ENCODE measurements at regions not wholly inside any gene's neighbourhood (a gene's known extent, or its start where the extent isn't known, plus 50 kb on each side); places are given as distances from the start of the nearest gene placed in this dataset.

- DNase-seq (ENCODE audit: low read depth), result no peak
These were observed 101.9 kb downstream of the EFNB1 start for GRCh38 chrX:68930542-68931317.

- DNase-seq (ENCODE audit: low read depth), result peak; percentile 61
These were observed 100.7 kb downstream of the EFNB1 start for GRCh38 chrX:68929332-68930150.

- DNase-seq (ENCODE audit: low read depth), result no peak
These were observed 99.6 kb downstream of the EFNB1 start for GRCh38 chrX:68928401-68928800.

GRCh38 chrX:68927178-68927577, 98.4 kb downstream of the EFNB1 start:
- no peak for DNase-seq (ENCODE audit: low read depth)

- DNase-seq (ENCODE audit: low read depth), result no peak
These were observed 94.3 kb downstream of the EFNB1 start for GRCh38 chrX:68923147-68923546.

- peak; percentile 71 for DNase-seq (ENCODE audit: low read depth)
These were observed 93.2 kb downstream of the EFNB1 start for GRCh38 chrX:68922013-68922412.

GRCh38 chrX:68920561-68920960, 91.7 kb downstream of the EFNB1 start:
- DNase-seq (ENCODE audit: low read depth), result no peak

GRCh38 chrX:68919707-68920106, 90.9 kb downstream of the EFNB1 start:
- DNase-seq (ENCODE audit: low read depth), result no peak

- no peak for DNase-seq (ENCODE audit: low read depth)
These were observed 89.4 kb downstream of the EFNB1 start for GRCh38 chrX:68918202-68918601.

GRCh38 chrX:68917799-68918198, 89.0 kb downstream of the EFNB1 start:
- DNase-seq (ENCODE audit: low read depth), result no peak

- DNase-seq (ENCODE audit: low read depth), result no peak
These were observed 88.1 kb downstream of the EFNB1 start for GRCh38 chrX:68916891-68917290.

GRCh38 chrX:68915778-68916177, 87.0 kb downstream of the EFNB1 start:
- no peak for DNase-seq (ENCODE audit: low read depth)

GRCh38 chrX:68914479-68914946, 85.7 kb downstream of the EFNB1 start:
- DNase-seq (ENCODE audit: low read depth), result no peak

- no peak for DNase-seq (ENCODE audit: low read depth)
These were observed 84.4 kb downstream of the EFNB1 start for GRCh38 chrX:68913249-68913547.

- DNase-seq (ENCODE audit: low read depth), result no peak
These were observed 83.3 kb downstream of the EFNB1 start for GRCh38 chrX:68912113-68912512.

- DNase-seq (ENCODE audit: low read depth), result no peak
These were observed 82.1 kb downstream of the EFNB1 start for GRCh38 chrX:68910731-68911428.

- DNase-seq (ENCODE audit: low read depth), result no peak
These were observed 81.1 kb downstream of the EFNB1 start for GRCh38 chrX:68909945-68910344.

- peak; percentile 19 for DNase-seq (ENCODE audit: low read depth)
These were observed 79.2 kb downstream of the EFNB1 start for GRCh38 chrX:68908071-68908470.

- DNase-seq (ENCODE audit: low read depth), result no peak
These were observed 74.1 kb downstream of the EFNB1 start for GRCh38 chrX:68902706-68903504.

- DNase-seq (ENCODE audit: low read depth), result peak; percentile 10
These were observed 72.7 kb downstream of the EFNB1 start for GRCh38 chrX:68901519-68901918.

- no peak for DNase-seq (ENCODE audit: low read depth)
These were observed 69.8 kb downstream of the EFNB1 start for GRCh38 chrX:68898598-68898997.

Data from myocyte (in vitro differentiated cells).